ENCODE measurements at regions not wholly inside any gene's neighbourhood (a gene's known extent, or its start where the extent isn't known, plus 50 kb on each side); places are given as distances from the start of the nearest gene placed in this dataset.
A peak's percentile ranks its signal among the peaks of the same experiment; 100 is the strongest.

DNA sequence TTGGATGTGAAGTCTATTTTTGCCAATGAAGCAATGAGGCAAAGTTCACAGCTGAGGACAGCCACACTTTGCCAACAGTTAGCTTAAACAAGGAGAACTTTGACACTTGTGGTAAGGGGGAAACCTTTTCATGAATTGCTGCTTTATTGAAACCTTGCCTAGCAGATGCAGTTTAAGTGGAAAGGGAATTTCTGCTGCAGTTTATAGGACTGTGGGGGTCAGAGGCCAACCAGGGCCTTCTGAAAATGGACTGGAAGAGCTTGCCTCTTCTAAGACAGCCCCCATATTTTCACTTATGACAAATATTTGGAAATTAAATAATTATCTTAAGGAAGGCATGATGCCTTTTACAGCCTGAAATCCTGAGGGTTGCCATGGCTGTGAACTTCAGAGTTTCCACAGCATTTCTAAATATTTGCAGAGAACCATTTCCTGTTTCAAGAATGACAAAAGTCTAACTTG, 550.3 kb downstream of the RAB28 start (continued):
- TF ChIP-seq CREB1 (IDR thresholded peaks at IDR 0.05) (no peak), CREB1 (CRISPR knock-in tag; IDR thresholded peaks at IDR 0.05) (peak; percentile 47; the same call in 1 of the 2 replicates), PCBP2 (optimal IDR thresholded peaks at IDR 0.05; ENCODE audit: low read depth, low read length, poor library complexity, severe bottlenecking) (no peak), ZBTB21 (CRISPR knock-in tag; IDR thresholded peaks at IDR 0.05) (peak; percentile 22; the same call in 1 of the 2 replicates), PAF1 (CRISPR knock-in tag; IDR thresholded peaks at IDR 0.05) (no peak), PHF21A (CRISPR knock-in tag; IDR thresholded peaks at IDR 0.05) (peak; percentile 88), FIP1L1 (IDR thresholded peaks at IDR 0.05; ENCODE audit: borderline replicate concordance, insufficient read depth, low read depth, low read length) (no peak), ZNF3 (CRISPR knock-in tag; IDR thresholded peaks at IDR 0.05) (no peak), POGZ (CRISPR knock-in tag; IDR thresholded peaks at IDR 0.05) (peak; percentile 91), ZNF510 (CRISPR knock-in tag; IDR thresholded peaks at IDR 0.05; ENCODE audit: low read depth) (no peak), ZSCAN21 (CRISPR knock-in tag; IDR thresholded peaks at IDR 0.05; ENCODE audit: borderline replicate concordance) (no peak), ZNF292 (CRISPR knock-in tag; IDR thresholded peaks at IDR 0.05; ENCODE audit: borderline replicate concordance, low read depth) (peak; percentile 28; the same call in 1 of the 2 replicates), RARA (CRISPR knock-in tag; IDR thresholded peaks at IDR 0.05) (peak; percentile 77), FOXK1 (CRISPR knock-in tag; IDR thresholded peaks at IDR 0.05; ENCODE audit: borderline replicate concordance, low read depth) (peak; percentile 84; the same call in 1 of the 2 replicates), GLI4 (CRISPR knock-in tag; IDR thresholded peaks at IDR 0.05; ENCODE audit: borderline replicate concordance) (no peak), ZNF766 (CRISPR knock-in tag; IDR thresholded peaks at IDR 0.05; ENCODE audit: borderline replicate concordance) (no peak)
- TF ChIP-seq, protein P1, sequence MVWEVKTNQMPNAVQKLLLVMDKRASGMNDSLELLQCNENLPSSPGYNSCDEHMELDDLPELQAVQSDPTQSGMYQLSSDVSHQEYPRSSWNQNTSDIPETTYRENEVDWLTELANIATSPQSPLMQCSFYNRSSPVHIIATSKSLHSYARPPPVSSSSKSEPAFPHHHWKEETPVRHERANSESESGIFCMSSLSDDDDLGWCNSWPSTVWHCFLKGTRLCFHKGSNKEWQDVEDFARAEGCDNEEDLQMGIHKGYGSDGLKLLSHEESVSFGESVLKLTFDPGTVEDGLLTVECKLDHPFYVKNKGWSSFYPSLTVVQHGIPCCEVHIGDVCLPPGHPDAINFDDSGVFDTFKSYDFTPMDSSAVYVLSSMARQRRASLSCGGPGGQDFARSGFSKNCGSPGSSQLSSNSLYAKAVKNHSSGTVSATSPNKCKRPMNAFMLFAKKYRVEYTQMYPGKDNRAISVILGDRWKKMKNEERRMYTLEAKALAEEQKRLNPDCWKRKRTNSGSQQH (CRISPR knock-in tag; IDR thresholded peaks at IDR 0.05; ENCODE audit: low read depth), result no peak
- TF ChIP-seq, protein P2, sequence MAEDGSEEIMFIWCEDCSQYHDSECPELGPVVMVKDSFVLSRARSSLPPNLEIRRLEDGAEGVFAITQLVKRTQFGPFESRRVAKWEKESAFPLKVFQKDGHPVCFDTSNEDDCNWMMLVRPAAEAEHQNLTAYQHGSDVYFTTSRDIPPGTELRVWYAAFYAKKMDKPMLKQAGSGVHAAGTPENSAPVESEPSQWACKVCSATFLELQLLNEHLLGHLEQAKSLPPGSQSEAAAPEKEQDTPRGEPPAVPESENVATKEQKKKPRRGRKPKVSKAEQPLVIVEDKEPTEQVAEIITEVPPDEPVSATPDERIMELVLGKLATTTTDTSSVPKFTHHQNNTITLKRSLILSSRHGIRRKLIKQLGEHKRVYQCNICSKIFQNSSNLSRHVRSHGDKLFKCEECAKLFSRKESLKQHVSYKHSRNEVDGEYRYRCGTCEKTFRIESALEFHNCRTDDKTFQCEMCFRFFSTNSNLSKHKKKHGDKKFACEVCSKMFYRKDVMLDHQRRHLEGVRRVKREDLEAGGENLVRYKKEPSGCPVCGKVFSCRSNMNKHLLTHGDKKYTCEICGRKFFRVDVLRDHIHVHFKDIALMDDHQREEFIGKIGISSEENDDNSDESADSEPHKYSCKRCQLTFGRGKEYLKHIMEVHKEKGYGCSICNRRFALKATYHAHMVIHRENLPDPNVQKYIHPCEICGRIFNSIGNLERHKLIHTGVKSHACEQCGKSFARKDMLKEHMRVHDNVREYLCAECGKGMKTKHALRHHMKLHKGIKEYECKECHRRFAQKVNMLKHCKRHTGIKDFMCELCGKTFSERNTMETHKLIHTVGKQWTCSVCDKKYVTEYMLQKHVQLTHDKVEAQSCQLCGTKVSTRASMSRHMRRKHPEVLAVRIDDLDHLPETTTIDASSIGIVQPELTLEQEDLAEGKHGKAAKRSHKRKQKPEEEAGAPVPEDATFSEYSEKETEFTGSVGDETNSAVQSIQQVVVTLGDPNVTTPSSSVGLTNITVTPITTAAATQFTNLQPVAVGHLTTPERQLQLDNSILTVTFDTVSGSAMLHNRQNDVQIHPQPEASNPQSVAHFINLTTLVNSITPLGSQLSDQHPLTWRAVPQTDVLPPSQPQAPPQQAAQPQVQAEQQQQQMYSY (CRISPR knock-in tag; IDR thresholded peaks at IDR 0.05), result no peak
- TF ChIP-seq, protein P3, sequence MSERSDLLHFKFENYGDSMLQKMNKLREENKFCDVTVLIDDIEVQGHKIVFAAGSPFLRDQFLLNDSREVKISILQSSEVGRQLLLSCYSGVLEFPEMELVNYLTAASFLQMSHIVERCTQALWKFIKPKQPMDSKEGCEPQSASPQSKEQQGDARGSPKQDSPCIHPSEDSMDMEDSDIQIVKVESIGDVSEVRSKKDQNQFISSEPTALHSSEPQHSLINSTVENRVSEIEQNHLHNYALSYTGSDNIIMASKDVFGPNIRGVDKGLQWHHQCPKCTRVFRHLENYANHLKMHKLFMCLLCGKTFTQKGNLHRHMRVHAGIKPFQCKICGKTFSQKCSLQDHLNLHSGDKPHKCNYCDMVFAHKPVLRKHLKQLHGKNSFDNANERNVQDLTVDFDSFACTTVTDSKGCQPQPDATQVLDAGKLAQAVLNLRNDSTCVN (CRISPR knock-in tag; IDR thresholded peaks at IDR 0.05; ENCODE audit: borderline replicate concordance), result no peak
- TF ChIP-seq, protein P4, sequence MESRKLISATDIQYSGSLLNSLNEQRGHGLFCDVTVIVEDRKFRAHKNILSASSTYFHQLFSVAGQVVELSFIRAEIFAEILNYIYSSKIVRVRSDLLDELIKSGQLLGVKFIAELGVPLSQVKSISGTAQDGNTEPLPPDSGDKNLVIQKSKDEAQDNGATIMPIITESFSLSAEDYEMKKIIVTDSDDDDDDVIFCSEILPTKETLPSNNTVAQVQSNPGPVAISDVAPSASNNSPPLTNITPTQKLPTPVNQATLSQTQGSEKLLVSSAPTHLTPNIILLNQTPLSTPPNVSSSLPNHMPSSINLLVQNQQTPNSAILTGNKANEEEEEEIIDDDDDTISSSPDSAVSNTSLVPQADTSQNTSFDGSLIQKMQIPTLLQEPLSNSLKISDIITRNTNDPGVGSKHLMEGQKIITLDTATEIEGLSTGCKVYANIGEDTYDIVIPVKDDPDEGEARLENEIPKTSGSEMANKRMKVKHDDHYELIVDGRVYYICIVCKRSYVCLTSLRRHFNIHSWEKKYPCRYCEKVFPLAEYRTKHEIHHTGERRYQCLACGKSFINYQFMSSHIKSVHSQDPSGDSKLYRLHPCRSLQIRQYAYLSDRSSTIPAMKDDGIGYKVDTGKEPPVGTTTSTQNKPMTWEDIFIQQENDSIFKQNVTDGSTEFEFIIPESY (CRISPR knock-in tag; IDR thresholded peaks at IDR 0.05), result peak; percentile 39; the same call in 1 of the 2 replicates
- TF ChIP-seq, protein P5, sequence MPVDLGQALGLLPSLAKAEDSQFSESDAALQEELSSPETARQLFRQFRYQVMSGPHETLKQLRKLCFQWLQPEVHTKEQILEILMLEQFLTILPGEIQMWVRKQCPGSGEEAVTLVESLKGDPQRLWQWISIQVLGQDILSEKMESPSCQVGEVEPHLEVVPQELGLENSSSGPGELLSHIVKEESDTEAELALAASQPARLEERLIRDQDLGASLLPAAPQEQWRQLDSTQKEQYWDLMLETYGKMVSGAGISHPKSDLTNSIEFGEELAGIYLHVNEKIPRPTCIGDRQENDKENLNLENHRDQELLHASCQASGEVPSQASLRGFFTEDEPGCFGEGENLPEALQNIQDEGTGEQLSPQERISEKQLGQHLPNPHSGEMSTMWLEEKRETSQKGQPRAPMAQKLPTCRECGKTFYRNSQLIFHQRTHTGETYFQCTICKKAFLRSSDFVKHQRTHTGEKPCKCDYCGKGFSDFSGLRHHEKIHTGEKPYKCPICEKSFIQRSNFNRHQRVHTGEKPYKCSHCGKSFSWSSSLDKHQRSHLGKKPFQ (CRISPR knock-in tag; IDR thresholded peaks at IDR 0.05; ENCODE audit: insufficient replicate concordance), result no peak

Data from HepG2 (cell line).